ENCODE measurements at regions not wholly inside any gene's neighbourhood (a gene's known extent, or its start where the extent isn't known, plus 50 kb on each side); places are given as distances from the start of the nearest gene placed in this dataset.

DNA sequence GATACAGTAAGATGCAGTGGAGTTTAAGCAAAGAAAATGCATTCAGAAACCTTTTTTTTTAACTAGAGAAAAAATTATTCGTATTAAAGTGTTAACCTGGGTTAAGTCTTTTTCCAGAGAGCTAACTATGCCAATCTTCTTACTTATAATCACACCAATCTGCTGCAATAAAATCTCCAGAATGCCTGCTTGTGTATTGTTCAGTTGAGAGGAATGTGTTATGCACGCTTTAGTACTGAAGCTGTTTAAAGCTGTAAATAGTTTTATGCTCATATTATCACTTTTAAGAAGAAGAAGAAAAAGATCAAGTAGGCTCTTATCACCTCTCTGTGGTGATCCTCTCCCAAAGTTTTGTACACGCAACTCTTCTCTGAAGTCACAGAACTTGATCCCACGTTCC lies 528.7 kb downstream of the RFC3 start:
- Histone ChIP-seq H3K4me3 (ENCODE audit: low read depth, low read length) (no peak overlapping the region), H3K9me3 (ENCODE audit: control insufficient read depth, insufficient read depth, low read length) (no peaks in the 10 kb centered on the region), H3K27me3 (ENCODE audit: control insufficient read depth, insufficient read depth, low read length) (no peaks in the 10 kb centered on the region), H3K4me1 (ENCODE audit: control insufficient read depth, insufficient read depth, low read length) (no peaks in the 10 kb centered on the region), H3K27ac (ENCODE audit: low read depth, low read length) (no peak overlapping the region), H3K36me3 (ENCODE audit: control insufficient read depth, insufficient read depth, low read length) (no peaks in the 10 kb centered on the region)
- no peak for DNase-seq (ENCODE audit: low read depth in 4 of 6, low spot score in 6 of 6)
- WGBS (ENCODE audit: insufficient coverage): 100% methylated on average over 2 of the region's 4 CpGs

DNA sequence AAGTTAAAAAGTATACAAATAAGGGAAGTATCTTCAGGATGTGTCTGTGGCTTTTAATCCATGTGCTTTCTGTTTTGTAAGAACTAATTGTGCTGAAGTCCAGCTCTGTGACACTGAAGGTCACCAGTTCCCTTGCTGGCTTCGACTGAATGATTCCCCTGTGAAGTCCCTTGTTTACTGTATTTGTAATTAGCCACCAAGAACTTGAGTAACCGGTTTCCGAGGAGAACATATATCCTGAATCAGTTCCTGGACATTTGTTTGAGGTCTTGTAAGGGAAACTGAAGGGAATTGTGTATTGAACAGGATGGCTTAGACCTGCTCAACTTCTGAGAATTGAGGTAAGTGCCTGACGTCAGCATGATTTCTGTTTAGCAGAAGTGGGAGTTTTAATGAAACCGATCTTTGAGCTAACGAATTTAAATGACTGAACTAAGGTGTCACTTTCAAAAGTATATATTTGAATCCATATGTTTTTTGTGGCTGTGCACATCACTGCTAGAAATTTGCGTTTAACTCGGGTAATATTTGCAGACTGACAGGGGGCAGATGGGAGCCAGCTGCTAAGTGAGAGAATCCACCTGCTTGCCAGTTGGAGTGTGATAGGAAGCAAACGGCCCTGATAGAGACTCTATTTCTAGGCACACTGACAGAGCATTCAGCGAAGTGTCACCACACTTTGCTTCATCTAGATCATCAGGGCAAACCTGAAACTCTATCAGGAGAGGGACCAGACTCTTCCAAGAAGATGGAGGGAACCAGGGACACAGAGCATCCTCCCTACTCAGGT lies 530.0 kb downstream of the RFC3 start:
- WGBS (ENCODE audit: insufficient coverage): 61% methylated on average over 7 of the region's 10 CpGs
- H3K4me3 ChIP-seq (ENCODE audit: low read depth, low read length): no peak overlapping the region
- no peaks in the 10 kb centered on the region for H3K36me3 ChIP-seq (ENCODE audit: control insufficient read depth, insufficient read depth, low read length)
- H3K4me1 ChIP-seq (ENCODE audit: control insufficient read depth, insufficient read depth, low read length): no peaks in the 10 kb centered on the region
- H3K9me3 ChIP-seq (ENCODE audit: control insufficient read depth, insufficient read depth, low read length): no peaks in the 10 kb centered on the region
- DNase-seq (ENCODE audit: low read depth in 4 of 6, low spot score in 6 of 6): peak in 1 of 6 donors; percentile 37
- H3K27ac ChIP-seq (ENCODE audit: low read depth, low read length): no peak overlapping the region
- H3K27me3 ChIP-seq (ENCODE audit: control insufficient read depth, insufficient read depth, low read length): no peaks in the 10 kb centered on the region

DNA sequence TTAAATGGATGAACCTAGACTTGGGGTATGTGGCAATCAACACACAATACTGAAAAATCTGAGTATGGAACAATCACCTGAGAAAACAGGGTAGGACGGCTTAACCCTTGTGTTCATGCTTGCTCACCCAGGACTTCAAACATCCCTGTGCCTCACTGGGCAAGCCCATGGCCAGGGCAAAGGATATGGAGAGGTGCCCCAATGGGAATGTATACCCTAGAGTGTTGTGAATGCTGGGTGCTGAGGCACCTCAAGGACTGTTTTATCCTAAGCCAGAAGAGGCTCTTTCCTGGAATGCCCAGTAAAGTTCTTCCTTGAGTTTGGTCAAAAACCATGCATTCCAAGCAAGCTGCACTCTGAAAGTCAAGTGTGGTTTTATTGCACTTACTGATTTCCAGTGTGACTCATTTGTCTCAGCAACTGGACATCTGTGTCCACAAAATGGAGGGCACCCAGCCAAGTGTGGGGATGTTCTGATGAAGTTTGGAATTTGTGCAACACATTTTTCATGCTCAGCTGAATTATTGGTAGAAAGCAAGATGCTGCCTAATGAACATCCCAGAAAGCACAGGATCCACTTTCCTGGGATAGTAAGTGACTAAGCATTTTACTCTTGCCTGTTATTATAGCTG lies 531.3 kb downstream of the RFC3 start:
- H3K27ac ChIP-seq (ENCODE audit: low read depth, low read length): no peak overlapping the region
- no peaks in the 10 kb centered on the region for H3K27me3 ChIP-seq (ENCODE audit: control insufficient read depth, insufficient read depth, low read length)
- H3K9me3 ChIP-seq (ENCODE audit: control insufficient read depth, insufficient read depth, low read length): no peaks in the 10 kb centered on the region
- no peaks in the 10 kb centered on the region for H3K36me3 ChIP-seq (ENCODE audit: control insufficient read depth, insufficient read depth, low read length)
- 100% methylated on average over 1 of the region's 1 CpG for WGBS (ENCODE audit: insufficient coverage)
- peak in 1 of 6 donors; percentile 29 for DNase-seq (ENCODE audit: low read depth in 4 of 6, low spot score in 6 of 6)
- no peaks in the 10 kb centered on the region for H3K4me1 ChIP-seq (ENCODE audit: control insufficient read depth, insufficient read depth, low read length)
- H3K4me3 ChIP-seq (ENCODE audit: low read depth, low read length): no peak overlapping the region

DNA sequence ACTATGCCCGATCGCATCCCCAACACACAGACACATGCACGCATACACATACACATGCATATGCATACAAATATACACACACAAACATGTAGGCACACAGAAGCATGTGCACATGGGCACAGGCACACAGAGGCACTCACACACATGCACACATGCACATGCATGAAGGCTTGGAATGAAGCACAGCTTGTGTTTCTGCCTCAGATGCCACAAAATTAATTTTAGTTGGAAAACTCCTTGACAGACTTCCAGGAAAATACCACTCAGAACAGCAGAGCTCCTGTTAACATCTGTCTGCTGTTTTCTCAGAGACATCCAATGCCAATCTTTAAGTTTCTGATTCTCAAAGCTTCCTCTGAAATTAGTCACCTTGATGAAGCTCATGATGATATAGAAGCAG lies 532.7 kb downstream of the RFC3 start:
- DNase-seq (ENCODE audit: low read depth in 4 of 6, low spot score in 6 of 6): peak in 1 of 6 donors; percentile 57
- H3K4me3 ChIP-seq (ENCODE audit: low read depth, low read length): no peak overlapping the region

DNA sequence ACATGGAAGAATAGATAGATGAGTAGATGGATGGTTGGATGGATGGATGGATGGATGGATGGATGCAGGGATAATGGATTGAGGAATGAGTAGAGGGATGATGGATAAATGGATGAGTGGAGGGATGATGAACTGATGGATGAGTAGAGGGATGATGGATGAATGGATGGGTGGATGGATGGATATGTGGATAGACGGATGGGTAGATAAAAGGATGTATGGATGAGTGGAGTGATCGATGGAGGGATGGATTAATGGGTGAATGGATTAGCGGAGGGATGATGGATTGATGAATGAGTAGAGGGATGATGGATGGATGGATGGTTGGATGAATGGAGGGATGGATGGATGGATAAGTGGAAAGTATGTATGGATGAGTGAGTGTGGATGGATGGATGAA lies 533.2 kb downstream of the RFC3 start:
- Histone ChIP-seq H3K9me3 (ENCODE audit: control insufficient read depth, insufficient read depth, low read length) (no peaks in the 10 kb centered on the region), H3K27me3 (ENCODE audit: control insufficient read depth, insufficient read depth, low read length) (no peaks in the 10 kb centered on the region), H3K36me3 (ENCODE audit: control insufficient read depth, insufficient read depth, low read length) (no peaks in the 10 kb centered on the region), H3K4me3 (ENCODE audit: low read depth, low read length) (no peak overlapping the region), H3K27ac (ENCODE audit: low read depth, low read length) (no peak overlapping the region), H3K4me1 (ENCODE audit: control insufficient read depth, insufficient read depth, low read length) (no peaks in the 10 kb centered on the region)
- DNase-seq (ENCODE audit: low read depth in 4 of 6, low spot score in 6 of 6): no peak
- WGBS (ENCODE audit: insufficient coverage): 96% methylated on average over 3 of the region's 3 CpGs

More for the DNA sequence above, 532.7 kb downstream of the RFC3 start:
- H3K36me3 ChIP-seq (ENCODE audit: control insufficient read depth, insufficient read depth, low read length): no peaks in the 10 kb centered on the region
- H3K9me3 ChIP-seq (ENCODE audit: control insufficient read depth, insufficient read depth, low read length): no peaks in the 10 kb centered on the region
- H3K4me1 ChIP-seq (ENCODE audit: control insufficient read depth, insufficient read depth, low read length): no peaks in the 10 kb centered on the region
- H3K27me3 ChIP-seq (ENCODE audit: control insufficient read depth, insufficient read depth, low read length): no peaks in the 10 kb centered on the region
- WGBS (ENCODE audit: insufficient coverage): 85% methylated on average over 3 of the region's 3 CpGs
- H3K27ac ChIP-seq (ENCODE audit: low read depth, low read length): no peak overlapping the region

DNA sequence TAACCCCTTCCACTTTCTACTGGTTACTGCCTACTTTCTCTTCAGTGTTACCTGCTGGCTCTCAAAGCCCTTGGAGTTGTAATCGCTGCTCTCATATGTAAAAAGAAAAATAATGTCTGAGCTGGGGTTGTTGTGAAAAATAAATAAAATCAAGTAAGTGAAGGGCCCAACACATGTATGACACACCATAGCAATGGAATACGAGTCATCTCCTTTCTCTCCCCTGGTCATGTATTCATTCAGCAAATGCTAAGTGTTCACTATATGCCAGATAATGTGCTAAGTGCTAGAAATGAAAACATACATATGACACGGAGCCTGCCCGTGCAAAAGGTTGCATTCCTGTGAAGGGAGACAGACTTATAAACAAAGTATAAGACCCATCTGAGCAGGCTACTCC lies 535.0 kb downstream of the RFC3 start:
- Histone ChIP-seq H3K36me3 (ENCODE audit: control insufficient read depth, insufficient read depth, low read length) (no peaks in the 10 kb centered on the region), H3K9me3 (ENCODE audit: control insufficient read depth, insufficient read depth, low read length) (no peaks in the 10 kb centered on the region), H3K27ac (ENCODE audit: low read depth, low read length) (no peak overlapping the region), H3K4me3 (ENCODE audit: low read depth, low read length) (no peak overlapping the region), H3K4me1 (ENCODE audit: control insufficient read depth, insufficient read depth, low read length) (no peaks in the 10 kb centered on the region), H3K27me3 (ENCODE audit: control insufficient read depth, insufficient read depth, low read length) (no peaks in the 10 kb centered on the region)
- WGBS (ENCODE audit: insufficient coverage): no CpG with 5 or more reads among the region's 4 CpGs
- no peak for DNase-seq (ENCODE audit: low read depth in 4 of 6, low spot score in 6 of 6)

DNA sequence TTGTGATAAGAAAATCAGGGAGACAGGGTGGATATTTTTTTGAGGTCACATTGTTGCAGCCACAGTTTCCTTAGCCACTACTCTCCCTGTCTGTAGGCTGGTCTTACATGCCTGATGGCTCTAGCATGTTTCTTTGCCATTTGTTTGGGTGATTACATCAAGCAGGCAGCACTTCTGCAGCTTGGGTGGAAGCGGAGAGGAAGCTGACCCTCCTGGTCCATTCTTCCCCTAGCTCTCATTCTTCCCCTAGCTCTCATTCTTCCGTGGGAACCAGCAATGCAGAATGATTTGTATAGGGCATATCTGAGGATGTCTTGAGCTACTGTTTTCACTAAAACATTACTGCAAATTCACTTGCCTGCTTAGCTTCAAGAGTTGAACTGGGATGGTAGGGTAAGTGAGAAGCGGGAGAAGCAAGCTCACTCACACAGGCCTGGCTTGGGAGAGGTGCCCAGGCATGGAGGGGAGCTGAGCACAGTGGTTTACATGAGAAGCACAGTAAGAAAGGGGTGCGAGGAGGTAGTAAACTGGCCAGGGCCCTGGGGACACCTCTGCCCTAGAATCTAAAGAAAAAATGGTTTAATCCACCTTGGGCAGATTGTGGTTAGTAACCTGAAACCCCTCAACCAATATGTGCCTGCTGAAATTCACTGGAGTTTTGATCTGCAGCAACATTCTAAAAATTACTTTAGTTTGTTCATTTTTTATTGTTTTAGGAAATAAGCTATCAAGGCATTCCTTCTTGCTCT lies 538.9 kb downstream of the RFC3 start:
- Histone ChIP-seq H3K27me3 (ENCODE audit: control insufficient read depth, insufficient read depth, low read length) (no peaks in the 10 kb centered on the region), H3K36me3 (ENCODE audit: control insufficient read depth, insufficient read depth, low read length) (no peaks in the 10 kb centered on the region), H3K27ac (ENCODE audit: low read depth, low read length) (no peak overlapping the region), H3K9me3 (ENCODE audit: control insufficient read depth, insufficient read depth, low read length) (no peaks in the 10 kb centered on the region), H3K4me3 (ENCODE audit: low read depth, low read length) (no peak overlapping the region), H3K4me1 (ENCODE audit: control insufficient read depth, insufficient read depth, low read length) (no peaks in the 10 kb centered on the region)
- DNase-seq (ENCODE audit: low read depth in 4 of 6, low spot score in 6 of 6): no peak
- 100% methylated on average over 2 of the region's 4 CpGs for WGBS (ENCODE audit: insufficient coverage)

DNA sequence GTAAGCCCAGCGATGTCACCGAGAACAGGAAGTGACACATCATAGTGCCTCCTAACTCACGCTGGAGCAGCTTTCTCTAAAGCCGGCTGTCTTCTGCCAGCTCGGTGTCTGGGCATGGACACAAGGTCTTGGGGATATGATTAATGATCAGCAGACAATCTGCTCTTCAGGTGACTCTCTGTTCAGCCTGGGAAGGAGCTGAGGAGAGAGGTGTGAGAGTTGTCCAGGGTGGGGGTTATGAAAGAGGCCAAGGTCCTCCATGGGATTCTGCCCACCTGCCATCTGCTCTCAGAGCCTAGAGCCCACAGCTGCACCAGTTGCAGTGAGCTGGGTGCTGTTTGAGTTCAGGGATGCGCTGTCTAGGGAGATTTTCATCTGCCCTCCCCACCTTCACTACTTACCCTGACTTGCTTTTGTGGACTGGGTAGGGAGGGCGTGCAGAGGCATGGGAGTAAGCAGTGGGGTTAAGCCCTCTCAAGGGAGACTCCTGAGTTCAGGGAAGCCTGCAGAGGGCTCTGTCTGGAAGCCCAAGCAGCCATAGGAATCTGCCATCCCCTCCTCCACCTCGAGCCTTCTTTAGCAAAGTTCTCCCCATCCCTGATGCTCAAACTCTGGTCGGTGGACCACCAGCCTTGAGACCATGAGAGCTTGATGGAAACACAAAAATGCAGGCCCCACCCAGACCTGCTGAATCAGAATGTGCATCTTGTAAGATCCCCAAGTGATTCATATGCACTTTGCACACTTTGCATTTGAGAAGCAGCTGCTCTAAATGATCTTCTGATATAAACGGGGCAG lies 539.7 kb downstream of the RFC3 start:
- Histone ChIP-seq H3K27me3 (ENCODE audit: control insufficient read depth, insufficient read depth, low read length) (no peaks in the 10 kb centered on the region), H3K27ac (ENCODE audit: low read depth, low read length) (no peak overlapping the region), H3K4me1 (ENCODE audit: control insufficient read depth, insufficient read depth, low read length) (no peaks in the 10 kb centered on the region), H3K4me3 (ENCODE audit: low read depth, low read length) (no peak overlapping the region), H3K36me3 (ENCODE audit: control insufficient read depth, insufficient read depth, low read length) (no peaks in the 10 kb centered on the region), H3K9me3 (ENCODE audit: control insufficient read depth, insufficient read depth, low read length) (no peaks in the 10 kb centered on the region)
- 74% methylated on average over 9 of the region's 10 CpGs for WGBS (ENCODE audit: insufficient coverage)
- no peak for DNase-seq (ENCODE audit: low read depth in 4 of 6, low spot score in 6 of 6)

DNA sequence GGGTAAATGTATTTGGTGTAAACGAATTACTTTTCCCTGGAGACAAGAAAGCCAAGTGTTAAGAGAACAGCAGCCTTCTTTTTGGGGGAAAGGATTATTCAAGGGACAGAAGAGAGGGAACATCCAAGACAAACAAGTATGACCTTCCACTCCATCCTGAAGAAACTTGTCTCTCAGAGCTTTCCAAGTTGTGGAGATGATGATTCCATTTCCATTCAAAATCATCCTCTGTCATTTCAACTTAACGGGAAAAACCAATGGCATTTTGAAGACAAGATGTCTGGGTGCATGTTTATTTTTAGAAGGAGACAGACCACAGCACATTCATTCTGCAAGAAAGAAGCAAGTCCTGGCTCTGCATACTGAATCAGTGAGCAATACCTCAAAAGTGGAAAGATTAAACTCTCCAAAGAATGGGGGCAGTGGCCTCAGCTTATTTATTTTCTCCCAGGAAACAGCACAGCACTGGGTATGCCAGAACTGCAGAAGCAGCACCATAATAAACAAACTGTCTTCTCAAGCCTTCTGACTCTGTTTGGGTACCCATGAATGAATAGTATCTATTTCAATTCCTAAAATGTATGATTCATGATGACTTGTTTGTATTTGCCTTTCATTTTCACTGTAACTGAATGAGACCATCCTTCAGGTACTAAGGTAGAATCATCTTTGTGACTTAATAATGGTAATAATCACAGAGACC lies 541.0 kb downstream of the RFC3 start:
- H3K27me3 ChIP-seq (ENCODE audit: control insufficient read depth, insufficient read depth, low read length): no peaks in the 10 kb centered on the region
- WGBS (ENCODE audit: insufficient coverage): no CpG with 5 or more reads among the region's 2 CpGs
- no peak for DNase-seq (ENCODE audit: low read depth in 4 of 6, low spot score in 6 of 6)
- H3K27ac ChIP-seq (ENCODE audit: low read depth, low read length): no peak overlapping the region
- no peaks in the 10 kb centered on the region for H3K4me1 ChIP-seq (ENCODE audit: control insufficient read depth, insufficient read depth, low read length)
- no peaks in the 10 kb centered on the region for H3K36me3 ChIP-seq (ENCODE audit: control insufficient read depth, insufficient read depth, low read length)
- no peaks in the 10 kb centered on the region for H3K9me3 ChIP-seq (ENCODE audit: control insufficient read depth, insufficient read depth, low read length)
- no peak overlapping the region for H3K4me3 ChIP-seq (ENCODE audit: low read depth, low read length)

Data from spinal cord (tissue), 9 donors.